Eye (tissue), 1 donor: ENCODE measurements at regions not wholly inside any gene's neighbourhood (a gene's known extent, or its start where the extent isn't known, plus 50 kb on each side); places are given as distances from the start of the nearest gene placed in this dataset.
"Not testable (repeated sequence)": the region's sequence is repeated elsewhere in the genome, so short reads cannot be mapped to it uniquely, and the experiment has no call there.

Experiments used
- DNase-seq: peaks from one replicate; pipeline ENCODE4 v3.0.0-alpha.2; 2015

DNA sequence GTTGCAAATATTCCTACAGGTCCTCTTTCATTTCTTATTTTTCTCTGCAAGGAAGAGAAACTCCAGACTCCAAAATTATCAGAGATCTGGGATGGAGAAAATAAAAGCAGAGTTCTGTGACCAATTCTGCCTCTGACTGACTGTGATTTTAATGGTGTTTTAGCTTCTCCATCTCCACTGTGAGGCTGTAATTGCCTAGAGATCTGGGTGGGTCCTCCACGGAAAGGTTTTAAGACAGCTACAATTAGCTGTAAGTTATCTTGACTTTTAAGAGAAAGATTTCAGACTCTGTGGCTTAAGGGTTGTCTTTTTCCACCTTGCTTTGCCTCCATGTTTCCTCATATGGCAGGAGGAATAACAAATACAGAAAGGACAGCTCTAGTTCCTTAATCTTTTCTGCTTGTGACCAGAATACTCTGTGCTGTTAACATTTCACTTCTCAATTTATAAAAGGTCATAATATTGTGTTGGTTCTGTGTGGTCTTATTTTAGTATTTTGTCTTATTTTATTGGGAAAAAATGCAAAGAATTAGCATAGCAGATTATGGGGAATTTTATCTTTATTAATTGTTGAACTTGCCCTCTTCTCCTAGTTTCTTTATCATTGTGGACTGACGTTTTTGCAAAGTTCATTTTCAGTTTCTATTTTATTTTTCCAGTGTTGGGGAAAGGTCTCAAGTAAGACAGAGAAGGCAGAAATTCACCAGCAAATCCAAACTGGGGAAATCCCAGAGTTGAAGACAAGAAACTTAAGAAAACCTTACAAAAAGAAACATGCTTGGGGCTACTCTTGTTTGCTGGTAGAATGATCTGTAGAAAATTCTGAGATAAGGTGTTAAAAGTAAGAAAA lies 157.9 kb downstream of the RAP2B start:
- no peak for DNase-seq

DNA sequence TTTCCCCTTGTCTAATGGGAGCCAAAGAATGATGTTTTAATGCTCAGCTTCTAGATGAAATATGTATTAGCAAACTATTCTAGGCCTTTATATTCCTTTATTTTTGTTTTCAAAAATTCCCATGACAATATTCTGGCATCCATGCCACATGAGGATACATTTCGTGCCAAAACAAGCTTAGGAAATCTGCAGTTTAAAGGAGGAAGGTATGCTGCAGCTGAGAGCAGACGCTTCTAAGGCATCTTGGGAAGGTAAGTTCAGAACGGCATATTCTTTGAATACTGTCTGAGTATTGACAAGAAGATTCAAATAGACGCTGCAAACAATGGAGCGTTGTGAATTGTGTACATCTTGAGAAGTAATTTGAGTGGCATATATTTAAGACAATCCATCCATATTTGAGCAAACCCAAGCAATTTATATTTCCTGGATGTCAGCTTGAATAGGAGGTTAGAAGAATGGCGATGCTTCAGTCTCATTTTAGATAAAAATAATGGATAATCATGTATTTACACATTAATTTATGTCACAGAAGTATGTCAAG lies 158.6 kb downstream of the RAP2B start:
- no peak for DNase-seq

DNA sequence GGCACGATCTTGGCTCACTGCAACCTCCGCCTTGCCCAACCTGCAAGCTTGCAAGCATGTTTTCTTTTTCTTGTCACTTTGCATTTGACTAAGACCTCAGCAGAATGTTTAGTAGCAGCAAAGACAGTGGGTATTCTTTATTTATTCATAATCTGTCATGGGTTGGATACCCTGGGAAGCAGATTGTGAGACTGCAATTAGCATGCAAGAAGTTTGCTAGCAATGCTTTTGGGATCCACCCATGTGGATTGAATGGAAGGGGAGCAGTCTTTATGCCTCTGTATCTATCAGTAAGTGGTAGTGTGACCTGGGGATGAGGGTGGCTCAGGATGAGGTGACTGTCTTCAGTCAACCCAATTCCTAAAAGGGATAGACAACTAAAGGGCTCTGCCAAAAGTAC lies 166.7 kb downstream of the RAP2B start:
- no peak for DNase-seq

DNA sequence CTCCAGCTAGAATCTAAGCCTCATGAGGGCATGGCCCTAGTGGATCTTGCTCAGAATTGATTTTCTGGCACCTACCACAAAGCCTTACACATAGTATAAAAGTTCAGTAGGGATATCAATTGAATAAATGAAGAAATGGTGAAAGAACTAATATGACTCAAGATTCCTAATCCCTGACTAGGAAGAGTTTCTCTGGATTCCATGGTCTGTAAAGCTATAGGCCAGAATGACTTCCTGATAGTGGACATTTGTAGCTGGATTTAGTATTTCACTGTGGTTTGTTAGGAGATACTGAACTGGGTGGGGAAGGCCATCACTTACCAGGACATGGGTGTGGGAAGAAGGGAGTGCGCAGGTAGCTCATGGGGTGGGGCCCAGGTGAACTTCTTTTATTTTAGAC lies 168.9 kb downstream of the RAP2B start:
- no peak for DNase-seq

DNA sequence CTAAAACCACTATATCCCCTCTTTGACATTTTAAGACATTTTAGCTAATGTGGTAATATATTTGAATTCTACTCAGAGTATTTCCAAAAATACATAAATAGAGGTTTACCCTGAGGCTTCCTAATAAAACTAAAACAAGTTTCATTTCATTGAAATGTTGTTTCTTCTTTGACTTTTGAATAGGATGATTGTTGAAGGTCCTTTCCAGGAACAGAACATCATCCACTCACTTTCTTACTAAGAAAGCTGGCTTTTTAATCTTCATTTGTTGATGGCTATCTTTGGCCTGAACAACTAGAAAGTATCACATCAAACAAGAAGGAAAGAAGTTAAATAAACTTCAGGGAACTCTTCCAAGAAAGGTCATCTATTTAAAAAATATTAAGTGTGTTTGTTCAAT lies 169.7 kb downstream of the RAP2B start:
- DNase-seq = no peak

DNA sequence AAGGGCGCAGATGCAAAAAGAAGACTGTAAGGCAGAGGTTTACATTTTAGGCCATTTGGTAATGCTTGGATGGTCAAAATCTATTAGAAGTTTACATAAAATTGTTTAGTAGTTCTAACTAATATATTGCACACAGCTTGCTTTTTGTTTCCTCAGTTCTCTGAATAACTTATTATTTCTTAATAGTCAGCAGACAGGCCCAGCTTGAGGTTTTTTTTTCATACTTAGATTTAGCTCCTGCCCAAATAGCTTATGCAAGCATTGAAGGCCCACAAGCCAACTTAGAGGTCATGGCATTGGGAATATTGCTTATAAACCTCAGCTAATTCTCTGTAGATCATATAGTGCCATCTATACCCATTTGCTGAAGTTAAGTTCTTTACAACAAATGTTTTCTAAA lies 172.5 kb downstream of the RAP2B start:
- DNase-seq = no peak

DNA sequence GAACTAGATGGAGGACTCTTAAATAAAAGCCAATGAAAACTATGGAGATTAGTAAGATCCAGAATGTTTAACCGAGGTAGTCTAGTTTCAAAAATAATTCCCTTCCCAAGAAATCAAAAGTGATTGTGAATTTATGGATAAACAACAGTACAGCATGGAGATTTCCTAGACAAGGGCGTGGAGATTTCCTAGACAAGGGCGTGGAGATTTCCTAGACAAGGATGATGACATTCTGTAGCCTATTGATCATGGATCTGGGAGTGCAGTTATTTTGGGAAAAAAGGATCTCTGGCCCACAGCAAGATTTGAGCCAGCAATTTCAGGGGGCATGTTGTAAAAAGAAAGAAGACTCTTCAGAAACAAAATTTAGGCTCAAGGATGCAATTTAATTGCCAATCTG lies 175.3 kb downstream of the RAP2B start:
- DNase-seq = no peak

DNA sequence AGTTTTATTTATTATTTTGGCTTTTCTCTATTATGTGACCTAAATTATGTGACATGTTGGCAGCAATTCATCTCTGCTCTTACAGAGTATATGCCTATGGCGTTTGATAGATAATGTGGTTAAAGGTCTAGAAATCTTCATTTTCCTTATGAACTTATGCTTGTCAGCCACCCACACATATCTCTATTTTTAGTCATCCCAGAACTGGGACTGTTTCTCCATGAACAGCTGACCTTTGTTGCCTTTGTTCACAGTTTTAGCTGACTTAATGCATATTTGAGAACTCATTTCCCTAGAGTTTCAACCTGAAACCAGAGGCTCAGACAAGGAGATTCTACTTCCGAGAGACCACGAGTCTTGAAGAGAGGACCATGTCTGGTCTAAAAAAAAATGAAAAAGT lies 176.5 kb downstream of the RAP2B start:
- no peak for DNase-seq

DNA sequence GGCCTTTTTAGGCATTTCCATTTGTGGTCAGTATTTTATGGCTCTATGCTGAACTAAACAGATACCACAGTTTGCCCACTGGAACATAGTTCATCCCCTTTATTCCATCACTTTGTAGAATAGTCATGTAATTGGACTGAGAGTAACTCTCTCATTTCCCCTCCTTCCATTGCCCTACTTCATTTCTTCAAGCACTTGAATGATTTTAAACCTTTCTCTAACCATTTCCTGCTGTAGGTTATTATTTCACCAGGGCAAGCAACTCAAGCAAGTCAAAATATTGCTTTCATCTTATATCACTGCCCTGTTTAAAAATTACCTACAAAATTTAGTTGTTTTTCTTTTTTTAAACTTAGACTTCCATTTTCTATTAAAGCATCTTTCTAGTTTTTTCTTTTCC lies 177.0 kb downstream of the RAP2B start:
- no peak for DNase-seq

DNA sequence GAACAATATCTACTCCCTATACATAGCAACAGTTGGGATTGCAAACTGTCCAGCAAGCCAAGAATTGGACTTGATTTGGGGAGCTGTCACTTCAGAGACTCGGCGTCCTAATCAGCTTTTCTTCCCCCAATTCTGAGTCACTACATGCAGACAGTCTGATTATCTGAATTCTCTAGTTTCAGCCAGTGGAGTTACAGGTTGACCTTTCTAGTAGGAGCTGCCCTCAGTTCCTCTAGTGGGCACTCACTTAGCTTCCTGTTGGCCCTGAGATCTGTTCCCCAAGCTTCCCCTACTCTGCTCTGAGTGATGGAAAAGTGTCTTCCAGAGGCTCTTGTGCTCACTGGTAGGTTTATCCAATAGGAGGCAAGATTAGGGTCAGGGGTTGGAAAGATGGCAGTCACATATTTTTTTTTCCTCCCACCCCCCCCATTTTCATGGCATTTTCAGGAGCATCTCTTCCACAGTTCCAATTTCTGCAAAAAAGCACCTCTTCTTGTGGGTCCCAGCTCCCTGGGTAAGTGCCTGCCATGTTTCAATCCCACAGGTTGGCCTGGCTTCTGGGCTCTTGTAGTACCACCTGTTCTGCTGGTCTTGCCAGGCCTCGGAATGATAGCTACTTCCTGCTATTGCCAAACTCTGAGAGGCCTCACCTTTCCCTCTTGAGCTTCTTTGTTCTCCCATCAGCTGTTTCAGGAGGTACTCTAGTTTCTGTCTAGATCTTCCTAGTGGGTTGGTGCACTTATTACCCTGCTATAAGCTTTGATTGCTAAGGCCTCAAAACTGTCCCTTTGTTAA lies 182.2 kb downstream of the RAP2B start:
- DNase-seq = no peak

DNA sequence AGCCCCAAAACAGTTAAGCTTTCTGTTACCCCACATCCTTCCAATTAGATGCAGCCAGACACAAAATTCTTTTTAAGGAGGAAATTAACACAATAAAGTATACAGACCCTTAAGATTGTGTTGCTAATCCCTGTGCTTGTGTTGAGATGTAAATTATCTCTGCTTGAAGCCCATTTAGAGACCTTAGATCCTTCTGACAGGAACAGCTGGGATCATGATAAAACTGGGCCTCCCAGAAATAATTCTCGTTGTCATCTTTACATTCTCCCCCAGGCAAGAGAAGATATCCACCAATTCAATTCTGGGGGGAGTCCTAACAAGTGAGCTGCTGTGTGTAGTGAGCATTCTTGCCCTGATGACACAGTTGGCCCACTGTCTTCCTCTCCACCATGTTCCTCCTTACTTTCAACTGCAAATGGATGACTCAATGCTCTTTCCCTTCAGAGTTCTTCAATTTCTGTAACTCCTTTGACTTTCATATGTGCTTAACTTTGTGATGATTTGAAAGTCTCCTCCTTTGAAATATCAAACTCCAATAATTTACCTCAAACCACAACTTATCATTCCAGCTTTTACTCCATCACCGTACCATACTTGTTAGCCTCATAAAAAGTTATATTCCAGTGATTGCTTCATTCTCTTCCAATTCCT lies 186.6 kb downstream of the RAP2B start:
- no peak for DNase-seq

DNA sequence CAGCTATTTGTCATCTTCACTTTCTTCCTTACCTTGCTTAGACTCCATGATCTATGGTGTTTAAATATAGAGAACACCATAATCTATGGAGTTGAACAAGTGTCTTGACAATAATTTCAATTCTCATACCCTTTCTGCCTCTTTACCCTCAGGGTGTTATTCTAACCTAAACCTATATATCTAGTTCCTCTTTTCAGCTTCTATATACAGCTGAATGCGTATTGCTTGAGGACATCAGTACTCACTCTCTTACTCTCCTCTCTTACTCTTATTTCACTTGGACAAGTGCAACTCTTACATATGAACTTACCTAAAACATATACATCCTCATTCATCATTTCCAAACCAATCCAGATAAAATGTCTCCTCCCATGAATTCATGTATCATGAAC lies 187.1 kb downstream of the RAP2B start:
- no peak for DNase-seq

DNA sequence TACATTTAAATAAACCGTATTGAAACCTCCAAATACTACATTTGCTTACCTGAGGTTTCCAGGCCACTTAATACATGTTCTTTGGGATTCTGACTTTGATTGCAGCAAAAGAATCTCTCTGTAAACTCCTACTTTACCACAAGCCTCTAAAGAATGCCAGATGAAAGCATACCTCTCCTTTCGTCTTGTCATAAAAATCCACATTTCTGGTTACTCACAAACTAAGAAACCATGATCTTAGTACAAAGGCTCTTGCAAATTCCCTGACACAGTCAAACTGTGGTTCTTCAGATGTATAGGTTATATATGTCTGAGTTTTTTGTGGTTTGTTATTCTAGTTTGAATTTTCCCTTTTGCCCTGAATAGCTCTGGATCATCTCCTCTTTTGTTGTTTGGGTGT lies 188.4 kb downstream of the RAP2B start:
- peak; percentile 6 for DNase-seq

DNA sequence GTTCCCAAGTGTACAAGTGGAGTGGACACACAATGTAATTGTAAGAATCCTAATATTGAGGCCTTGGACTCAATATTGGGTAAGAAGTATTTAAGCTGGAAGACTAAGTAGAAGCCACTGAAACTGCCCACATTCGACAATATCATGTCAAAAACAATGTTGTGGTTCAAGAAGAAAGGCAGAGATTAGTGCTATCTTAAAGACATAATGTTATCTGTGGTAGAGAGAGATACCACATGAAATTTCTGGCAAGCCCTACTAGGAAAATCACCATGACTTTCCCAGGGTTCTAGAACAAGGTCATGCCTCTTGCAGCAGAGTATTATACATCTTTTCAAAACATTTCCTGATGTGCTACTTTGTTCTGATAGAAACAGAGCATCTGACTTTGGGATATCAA lies 192.6 kb downstream of the RAP2B start:
- no peak for DNase-seq

DNA sequence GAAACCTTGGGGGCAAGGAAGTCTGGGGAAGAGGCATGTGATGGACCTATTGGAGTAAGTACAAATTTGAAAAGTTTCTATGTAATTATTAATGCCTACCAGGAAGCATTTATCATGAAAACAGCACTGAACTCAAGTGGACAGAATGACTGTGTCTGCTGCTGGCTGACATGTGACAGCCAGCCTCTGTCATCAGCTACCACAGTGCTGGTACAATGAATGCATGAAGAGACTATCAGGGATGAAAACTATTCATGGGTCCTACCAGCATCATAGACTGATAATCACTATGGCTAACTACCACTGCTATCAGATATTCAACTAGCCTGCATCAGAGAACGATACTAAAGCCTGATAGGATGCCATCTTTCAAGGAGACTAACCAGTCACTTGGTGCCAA lies 193.5 kb downstream of the RAP2B start:
- DNase-seq = no peak

DNA sequence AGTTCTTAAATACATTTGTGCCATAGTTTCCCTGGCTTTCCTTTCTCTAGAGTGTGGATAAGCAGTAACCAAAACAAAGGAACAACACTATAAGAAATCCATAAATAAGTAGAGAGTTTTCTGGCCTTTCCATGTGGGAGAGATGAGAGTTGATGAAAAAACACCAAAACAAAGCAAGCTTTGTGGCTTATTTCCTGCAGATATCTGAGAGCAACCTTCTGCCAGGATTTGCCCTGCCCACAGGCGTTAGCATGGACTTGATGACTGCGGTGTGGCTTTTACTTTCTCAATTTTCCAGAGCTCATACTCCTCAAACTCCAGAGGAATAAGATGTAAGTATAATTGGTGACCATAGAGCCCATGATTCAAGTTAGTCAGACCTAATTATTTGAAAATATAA lies 194.9 kb downstream of the RAP2B start:
- DNase-seq = no peak

DNA sequence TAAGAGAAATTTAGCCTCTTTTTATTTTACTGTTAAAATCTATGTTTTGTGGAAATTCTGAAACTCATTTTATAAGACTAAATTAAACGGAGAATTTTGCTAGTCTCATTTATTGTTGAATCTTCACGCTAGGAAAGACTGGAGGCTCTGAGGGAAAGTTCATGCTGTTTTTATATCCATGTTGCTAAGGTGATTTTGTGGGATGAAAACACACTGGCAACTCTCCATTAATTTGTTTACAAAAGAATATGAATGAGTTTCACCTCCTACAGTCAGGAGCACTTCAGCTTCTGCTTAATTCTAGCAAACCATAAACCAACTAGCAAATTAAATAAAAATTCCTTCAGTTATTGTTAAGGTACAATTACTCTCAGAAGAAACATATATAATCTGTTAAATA lies 195.4 kb downstream of the RAP2B start:
- no peak for DNase-seq

DNA sequence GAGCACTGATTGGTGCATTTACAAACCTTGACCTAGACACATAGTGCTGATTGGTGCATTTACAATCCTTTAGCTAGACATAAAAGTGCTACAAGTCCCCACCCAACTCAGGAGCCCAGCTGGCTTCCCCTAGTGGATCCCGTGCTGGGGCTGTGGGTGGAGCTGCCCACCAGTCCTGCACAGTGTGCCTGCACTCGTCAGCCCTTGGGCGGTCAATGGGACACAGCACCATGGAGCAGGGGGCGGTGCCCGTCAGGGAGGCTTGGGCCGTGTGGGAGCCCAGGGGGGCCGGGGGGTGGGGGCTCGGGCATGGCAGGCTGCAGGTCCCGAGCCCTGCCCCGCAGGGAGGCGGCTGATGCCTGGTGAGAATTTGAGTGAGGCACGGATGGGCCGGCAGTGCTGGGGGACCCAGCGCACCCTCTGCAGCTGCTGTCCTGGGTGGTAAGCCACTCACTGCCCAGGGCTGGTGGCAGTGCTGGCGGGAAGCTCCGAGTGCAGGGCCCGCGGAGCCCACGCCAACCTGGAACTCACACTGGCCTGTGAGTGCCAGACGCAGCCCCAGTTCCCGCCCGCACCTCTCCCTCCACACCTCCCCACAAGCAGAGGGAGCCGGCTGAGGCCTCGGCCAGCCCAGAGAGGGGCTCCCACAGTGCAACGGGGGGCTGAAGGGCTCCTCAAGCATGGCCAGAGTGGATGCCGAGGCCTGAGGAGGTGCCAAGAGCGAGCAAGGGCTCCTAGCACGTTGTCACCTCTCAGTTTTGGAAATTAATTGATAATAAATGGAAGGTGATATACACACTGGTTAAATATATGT lies 207.7 kb downstream of the RAP2B start:
- DNase-seq = no peak

DNA sequence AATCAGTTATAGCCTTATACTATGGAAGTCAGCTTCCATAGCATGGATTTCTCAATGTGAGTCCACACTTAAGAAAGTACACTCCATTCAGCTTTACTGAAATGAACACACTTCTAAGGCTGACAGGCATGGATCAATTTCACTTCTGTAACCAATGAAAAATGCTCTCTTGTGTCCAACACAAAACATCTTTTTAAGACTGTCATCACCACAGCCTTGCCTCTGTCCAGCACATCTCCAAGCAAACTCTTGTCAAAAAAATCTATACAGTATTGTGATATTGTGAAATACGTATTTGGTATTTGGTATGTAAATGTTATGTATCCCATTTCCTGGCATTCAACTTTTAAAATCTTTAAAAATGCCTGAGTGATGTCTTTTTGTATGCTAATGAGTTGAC lies 208.7 kb downstream of the RAP2B start:
- DNase-seq = no peak

DNA sequence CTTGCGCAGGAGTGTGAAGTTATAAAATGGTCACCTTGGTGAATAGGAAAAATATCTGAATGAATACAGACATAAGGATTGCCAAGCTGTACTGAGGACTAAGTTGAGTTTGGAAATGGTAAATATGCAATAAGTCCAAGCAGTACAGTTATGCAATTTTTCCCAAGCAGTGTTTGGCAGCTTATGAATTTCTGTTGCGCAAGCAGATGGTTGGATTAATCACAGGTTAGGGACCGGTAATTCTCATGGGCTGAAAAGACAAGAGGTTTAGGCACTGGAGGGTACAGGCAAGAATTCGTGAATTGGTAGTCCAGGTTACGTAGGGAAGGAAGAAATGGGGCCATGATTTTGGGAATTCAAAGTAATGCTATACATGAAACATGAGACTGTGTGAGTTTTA lies 210.3 kb downstream of the RAP2B start:
- no peak for DNase-seq

DNA sequence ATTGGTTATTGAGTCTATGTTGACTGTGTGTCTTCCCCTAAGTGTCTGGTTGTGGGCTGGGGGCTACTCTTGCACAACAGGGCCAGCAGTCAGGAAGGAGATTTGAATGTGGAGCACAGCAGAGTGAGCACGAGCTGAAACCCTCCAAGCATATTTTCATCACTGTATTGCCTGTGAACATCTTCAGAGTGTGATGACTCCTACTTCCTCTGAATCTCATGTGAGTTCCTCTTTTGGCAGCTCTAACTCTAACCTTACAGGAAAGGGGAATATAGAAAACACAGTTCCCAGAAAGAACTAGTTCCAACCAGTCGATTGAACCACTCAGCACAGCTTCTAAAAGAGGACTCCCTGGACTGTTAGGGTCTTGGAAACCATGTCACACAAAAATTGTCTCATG lies 211.6 kb downstream of the RAP2B start:
- DNase-seq = no peak

DNA sequence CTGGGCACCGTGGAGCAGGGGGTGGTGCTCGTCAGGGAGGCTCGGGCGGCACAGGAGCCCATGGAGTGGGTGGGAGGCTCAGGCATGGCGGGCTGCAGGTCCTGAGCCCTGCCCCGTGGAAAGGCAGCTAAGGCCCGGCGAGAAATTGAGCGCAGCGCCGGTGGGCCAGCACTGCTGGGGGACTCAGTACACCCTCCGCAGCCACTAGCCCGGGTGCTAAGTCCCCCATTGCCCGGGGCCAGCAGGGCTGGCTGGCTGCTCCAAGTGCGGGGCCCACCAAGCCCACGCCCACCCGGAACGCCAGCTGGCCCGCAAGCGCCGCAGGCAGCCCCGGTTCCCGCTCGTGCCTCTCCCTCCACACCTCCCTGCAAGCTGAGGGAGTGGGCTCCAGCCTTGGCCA lies 216.3 kb downstream of the RAP2B start:
- not testable (repeated sequence) for DNase-seq

DNA sequence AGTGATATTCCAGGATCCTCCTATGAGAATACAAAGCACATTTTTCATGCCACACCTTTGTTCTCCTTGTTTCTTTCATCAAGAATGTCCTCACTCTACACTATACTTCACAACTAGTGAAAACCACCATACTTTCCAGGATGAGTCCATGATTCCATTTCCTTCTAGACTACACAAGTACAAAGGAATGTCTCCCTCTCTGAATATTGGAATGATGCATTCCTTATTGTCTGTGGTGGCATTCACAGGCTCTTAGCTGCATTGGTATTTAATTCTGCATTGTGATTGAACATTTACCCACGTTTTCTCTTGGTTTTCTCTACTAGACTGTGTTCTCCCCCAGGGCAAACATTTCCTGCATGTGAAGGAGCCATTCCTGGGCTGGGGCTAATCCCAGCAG lies 217.5 kb downstream of the RAP2B start:
- DNase-seq = no peak
